Activated CD4-positive, alpha-beta T cell treated with anti-CD3 and anti-CD28 coated beads for 48 hours (primary cell): ENCODE measurements at regions not wholly inside any gene's neighbourhood (a gene's known extent, or its start where the extent isn't known, plus 50 kb on each side); places are given as distances from the start of the nearest gene placed in this dataset.

Experiments
- DNase-seq: peaks from one replicate; pipeline ENCODE4 v3.0.0-alpha.2; 2020

GRCh38 chr16:51450376-51450775, 299.3 kb upstream of the SALL1 start:
- no peak for DNase-seq

GRCh38 chr16:51449441-51449840, 298.4 kb upstream of the SALL1 start:
- no peak for DNase-seq

GRCh38 chr16:51445250-51445649, 294.2 kb upstream of the SALL1 start:
- no peak for DNase-seq

GRCh38 chr16:51443934-51444333, 292.9 kb upstream of the SALL1 start:
- no peak for DNase-seq

- DNase-seq: no peak
These were observed 291.2 kb upstream of the SALL1 start for GRCh38 chr16:51442141-51442870.

- DNase-seq: no peak
These were observed 289.2 kb upstream of the SALL1 start for GRCh38 chr16:51440131-51440889.

GRCh38 chr16:51439271-51439670, 288.2 kb upstream of the SALL1 start:
- DNase-seq: no peak

- no peak for DNase-seq
These were observed 285.7 kb upstream of the SALL1 start for GRCh38 chr16:51436742-51437141.

- DNase-seq: no peak
These were observed 283.6 kb upstream of the SALL1 start for GRCh38 chr16:51434567-51435198.

- no peak for DNase-seq
These were observed 282.5 kb upstream of the SALL1 start for GRCh38 chr16:51433599-51433998.

- DNase-seq: no peak
These were observed 280.6 kb upstream of the SALL1 start for GRCh38 chr16:51431517-51432241.

GRCh38 chr16:51430716-51431369, 279.8 kb upstream of the SALL1 start:
- DNase-seq: no peak

- no peak for DNase-seq
These were observed 278.0 kb upstream of the SALL1 start for GRCh38 chr16:51429041-51429440.

GRCh38 chr16:51427085-51427484, 276.0 kb upstream of the SALL1 start:
- DNase-seq: no peak

- no peak for DNase-seq
These were observed 275.2 kb upstream of the SALL1 start for GRCh38 chr16:51426276-51426675.

- no peak for DNase-seq
These were observed 269.2 kb upstream of the SALL1 start for GRCh38 chr16:51420247-51420646.

GRCh38 chr16:51419768-51420167, 268.7 kb upstream of the SALL1 start:
- DNase-seq: no peak

- no peak for DNase-seq
These were observed 267.2 kb upstream of the SALL1 start for GRCh38 chr16:51418258-51418657.

- DNase-seq: no peak
These were observed 265.9 kb upstream of the SALL1 start for GRCh38 chr16:51416926-51417325.

GRCh38 chr16:51410125-51410524, 259.1 kb upstream of the SALL1 start:
- no peak for DNase-seq

GRCh38 chr16:51409001-51409675, 258.1 kb upstream of the SALL1 start:
- no peak for DNase-seq

- DNase-seq: no peak
These were observed 257.3 kb upstream of the SALL1 start for GRCh38 chr16:51408357-51408756.
